AG04449 (cell line): ENCODE measurements at regions not wholly inside any gene's neighbourhood (a gene's known extent, or its start where the extent isn't known, plus 50 kb on each side); places are given as distances from the start of the nearest gene placed in this dataset.

ENCODE experiments used
- CTCF ChIA-PET: fragments of 350-600 bp; formaldehyde crosslinking; extraction: SDS; loops from one replicate; lab custom pipeline; 2021; ENCODE audit warnings: antibody characterized with exemption; lab: Yijun Ruan, JAX
- POLR2A ChIA-PET: fragments of 400-600, 350-600 bp; formaldehyde crosslinking; extraction: SDS; loops from one replicate; lab custom pipeline; 2020; ENCODE audit warnings: antibody characterized with exemption, inconsistent platforms; lab: Yijun Ruan, JAX
- DNase-seq: peaks from one replicate; pipeline ENCODE4 v3.0.0-alpha.2; 2010; ENCODE audit warnings: low read depth, low spot score
- H3K4me3 ChIP-seq: 2 replicates; pipeline ENCODE4 v1.5.1; 2011; ENCODE audit warnings: low read depth, mild to moderate bottlenecking, control low read depth, low read length
- TF ChIP-seq, protein P1 (sequence below): IDR thresholded peaks from one replicate; pipeline ENCODE4 v1.5.1; 2011; ENCODE audit warnings: mild to moderate bottlenecking, moderate library complexity, low read length, control low read depth, inconsistent platforms; ENCODE audit not compliant: insufficient read depth; ENCODE audit errors: missing control alignments

- ChIA-PET POLR2A (no interaction called here), CTCF (no interaction called here)
- H3K4me3 ChIP-seq: no peak overlapping the region
- TF ChIP-seq, protein P1, sequence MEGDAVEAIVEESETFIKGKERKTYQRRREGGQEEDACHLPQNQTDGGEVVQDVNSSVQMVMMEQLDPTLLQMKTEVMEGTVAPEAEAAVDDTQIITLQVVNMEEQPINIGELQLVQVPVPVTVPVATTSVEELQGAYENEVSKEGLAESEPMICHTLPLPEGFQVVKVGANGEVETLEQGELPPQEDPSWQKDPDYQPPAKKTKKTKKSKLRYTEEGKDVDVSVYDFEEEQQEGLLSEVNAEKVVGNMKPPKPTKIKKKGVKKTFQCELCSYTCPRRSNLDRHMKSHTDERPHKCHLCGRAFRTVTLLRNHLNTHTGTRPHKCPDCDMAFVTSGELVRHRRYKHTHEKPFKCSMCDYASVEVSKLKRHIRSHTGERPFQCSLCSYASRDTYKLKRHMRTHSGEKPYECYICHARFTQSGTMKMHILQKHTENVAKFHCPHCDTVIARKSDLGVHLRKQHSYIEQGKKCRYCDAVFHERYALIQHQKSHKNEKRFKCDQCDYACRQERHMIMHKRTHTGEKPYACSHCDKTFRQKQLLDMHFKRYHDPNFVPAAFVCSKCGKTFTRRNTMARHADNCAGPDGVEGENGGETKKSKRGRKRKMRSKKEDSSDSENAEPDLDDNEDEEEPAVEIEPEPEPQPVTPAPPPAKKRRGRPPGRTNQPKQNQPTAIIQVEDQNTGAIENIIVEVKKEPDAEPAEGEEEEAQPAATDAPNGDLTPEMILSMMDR: no peak
- no peak for DNase-seq
Observed at GRCh38 chr11:127458561-127458960, 458.0 kb upstream of the KIRREL3 start.

GRCh38 chr11:127454856-127455255 is 454.3 kb upstream of the KIRREL3 start:
- TF ChIP-seq, protein P1: no peak
- no peak overlapping the region for H3K4me3 ChIP-seq
- no peak for DNase-seq
- POLR2A ChIA-PET: no interaction called here
- CTCF ChIA-PET: no interaction called here

DNA sequence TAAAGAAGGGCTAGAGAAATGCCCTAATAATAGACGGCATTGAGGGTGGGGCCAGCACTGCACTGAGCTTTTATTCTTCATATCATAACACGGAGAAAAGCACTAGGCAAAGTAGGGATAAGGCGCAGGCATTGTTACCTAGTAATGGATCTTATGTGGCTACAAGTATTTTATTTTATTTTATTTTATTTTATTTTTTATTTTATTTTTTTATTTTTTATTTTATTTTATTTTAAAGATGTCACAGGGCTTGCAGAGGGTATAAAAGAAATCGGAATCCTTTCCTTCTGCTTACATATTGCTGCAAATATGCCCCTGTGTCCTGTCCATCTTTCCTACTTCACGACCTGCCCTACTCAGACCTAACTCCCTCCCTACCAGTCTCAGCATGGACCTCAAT is 452.0 kb upstream of the KIRREL3 start:
- POLR2A ChIA-PET: no interaction called here
- TF ChIP-seq, protein P1: no peak
- DNase-seq: no peak
- no peak overlapping the region for H3K4me3 ChIP-seq
- CTCF ChIA-PET: no interaction called here

GRCh38 chr11:127451861-127452260 is 451.3 kb upstream of the KIRREL3 start:
- H3K4me3 ChIP-seq: no peak overlapping the region
- POLR2A ChIA-PET: no interaction called here
- DNase-seq: no peak
- CTCF ChIA-PET: no interaction called here
- TF ChIP-seq, protein P1: no peak

GRCh38 chr11:127448101-127448500 is 447.5 kb upstream of the KIRREL3 start:
- ChIA-PET POLR2A (no interaction called here), CTCF (no interaction called here)
- DNase-seq: no peak
- TF ChIP-seq, protein P1: no peak
- H3K4me3 ChIP-seq: no peak overlapping the region

DNA sequence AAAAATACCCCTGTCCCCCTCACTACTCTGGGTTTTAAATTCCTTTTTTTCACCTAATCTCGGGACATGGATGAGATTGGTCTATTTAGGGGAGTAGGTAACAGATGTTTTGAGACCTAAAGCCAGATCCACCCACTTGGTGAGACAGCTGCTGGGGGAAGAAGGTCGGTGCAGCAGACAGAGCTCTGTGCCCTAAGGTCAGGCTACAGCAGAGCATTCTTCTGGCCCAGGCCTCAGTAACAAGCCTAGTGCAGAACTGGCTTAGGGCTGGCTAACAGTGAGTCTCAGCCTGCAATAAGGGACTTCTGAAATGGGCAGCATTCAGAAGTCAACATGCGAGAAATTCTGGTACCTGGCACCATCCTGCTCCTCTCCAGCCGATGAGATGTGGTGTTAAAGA is 444.9 kb upstream of the KIRREL3 start:
- no peak overlapping the region for H3K4me3 ChIP-seq
- TF ChIP-seq, protein P1: no peak
- no peak for DNase-seq
- ChIA-PET CTCF (no interaction called here), POLR2A (no interaction called here)

DNA sequence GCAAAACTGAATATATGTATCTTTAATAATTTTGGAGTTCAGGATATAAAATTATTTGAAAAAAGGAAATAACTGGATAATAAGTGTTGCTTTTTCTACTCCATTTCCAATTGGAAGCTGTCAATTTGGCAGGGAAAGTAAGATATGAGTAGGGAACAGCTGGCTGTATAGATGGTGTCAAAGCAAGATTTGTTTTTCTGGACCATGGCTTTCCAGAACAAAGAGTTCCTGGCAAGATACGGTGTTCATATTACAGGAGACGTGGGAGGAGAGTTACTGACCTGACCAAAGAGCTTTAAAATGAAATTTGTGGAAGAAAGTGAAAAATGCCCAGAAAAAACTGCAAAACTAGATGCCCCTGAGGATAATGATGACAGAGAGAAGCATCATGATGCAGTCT is 442.7 kb upstream of the KIRREL3 start:
- DNase-seq: no peak
- H3K4me3 ChIP-seq: no peak overlapping the region
- CTCF ChIA-PET: interaction anchor here (0.9 kb wide), 1 partner anchor 50 kb away, joined by 4 read pairs; no protein-coding TSS in a partner anchor
- TF ChIP-seq, protein P1: no peak
- POLR2A ChIA-PET: no interaction called here
